Testis (tissue), 2 donors: ENCODE measurements at regions not wholly inside any gene's neighbourhood (a gene's known extent, or its start where the extent isn't known, plus 50 kb on each side); places are given as distances from the start of the nearest gene placed in this dataset.

Source experiments
- DNase-seq: peaks from one replicate; pipeline ENCODE4 v3.0.0-alpha.2; 2019
- H3K27ac ChIP-seq, 2 donors: fragments of 200-600 bp; sonication (generic); one replicate each; pipeline ENCODE4 v1.5.1; 2019
- H3K27me3 ChIP-seq: fragments of 200-600 bp; sonication (generic); one replicate; pipeline ENCODE4 v1.5.1; 2019
- H3K36me3 ChIP-seq: fragments of 200-600 bp; sonication (generic); one replicate; pipeline ENCODE4 v1.5.1; 2017; ENCODE audit warnings: low read depth; ENCODE audit errors: missing control alignments
- H3K4me1 ChIP-seq: fragments of 200-600 bp; sonication (generic); one replicate; pipeline ENCODE4 v1.5.1; 2019
- H3K4me3 ChIP-seq, 2 donors: fragments of 200-600 bp; sonication (generic); one replicate each; pipeline ENCODE4 v1.5.1; 2017 to 2019
- H3K9me3 ChIP-seq: fragments of 200-600 bp; sonication (generic); one replicate; pipeline ENCODE4 v1.5.1; 2017
- POLR2A ChIP-seq: fragments of 450-650 bp; IDR thresholded peaks from one replicate; pipeline ENCODE4 v1.6.1; 2017; ENCODE audit warnings: antibody characterized with exemption, mild to moderate bottlenecking, moderate library complexity
- WGBS, 2 donors: methylation state at CpG; one replicate each; pipeline ENCODE4 v1.1.5; 2018; 5-methylcytosine and 5-hydroxymethylcytosine counted together
- intact Hi-C: fragments of 100-400 bp; cut with DNase I; formaldehyde crosslinking; loops from one replicate; pipeline ENCODE4 v1.15.1; 2023; ENCODE audit warnings: low total_unique reads
- TF ChIP-seq, protein P1 (sequence below), 3 experiments: fragments of 450-650 bp in 2 of 3; fragments of 200-600 bp in 1 of 3; sonication (generic) in 1 of 3; IDR thresholded peaks; one replicate each; pipeline ENCODE4 v1.5.1; 2016 to 2019; ENCODE audit warnings: antibody characterized with exemption in 3 of 3, mild to moderate bottlenecking in 2 of 3, moderate library complexity in 1 of 3

DNA sequence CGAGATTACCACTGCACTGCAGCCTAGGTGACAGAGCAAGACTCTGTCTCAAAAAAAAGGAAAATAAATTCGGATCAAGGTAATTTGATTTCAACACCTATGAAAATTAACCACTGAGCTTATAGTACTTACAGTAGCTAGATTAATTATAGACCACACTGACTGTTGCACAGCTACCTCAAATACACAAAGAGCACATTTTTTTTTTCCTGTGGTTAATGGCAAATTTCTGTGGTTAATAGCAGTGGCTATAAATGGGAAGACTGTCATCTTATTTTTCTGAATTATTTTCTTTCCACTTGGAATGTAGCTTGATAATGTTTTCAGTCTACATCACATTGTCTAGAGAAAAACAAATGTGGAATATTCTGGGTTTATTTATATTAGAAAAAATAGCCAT, 1661.6 kb upstream of the PCDH7 start:
- H3K27me3 ChIP-seq, result no peaks in the 10 kb centered on the region
- 84 to 86% methylated on average over 2 of the region's 2 CpGs for WGBS, 2 donors
- H3K4me3 ChIP-seq, result no peak overlapping the region
- no peak for TF ChIP-seq POLR2A
- TF ChIP-seq, protein P1, sequence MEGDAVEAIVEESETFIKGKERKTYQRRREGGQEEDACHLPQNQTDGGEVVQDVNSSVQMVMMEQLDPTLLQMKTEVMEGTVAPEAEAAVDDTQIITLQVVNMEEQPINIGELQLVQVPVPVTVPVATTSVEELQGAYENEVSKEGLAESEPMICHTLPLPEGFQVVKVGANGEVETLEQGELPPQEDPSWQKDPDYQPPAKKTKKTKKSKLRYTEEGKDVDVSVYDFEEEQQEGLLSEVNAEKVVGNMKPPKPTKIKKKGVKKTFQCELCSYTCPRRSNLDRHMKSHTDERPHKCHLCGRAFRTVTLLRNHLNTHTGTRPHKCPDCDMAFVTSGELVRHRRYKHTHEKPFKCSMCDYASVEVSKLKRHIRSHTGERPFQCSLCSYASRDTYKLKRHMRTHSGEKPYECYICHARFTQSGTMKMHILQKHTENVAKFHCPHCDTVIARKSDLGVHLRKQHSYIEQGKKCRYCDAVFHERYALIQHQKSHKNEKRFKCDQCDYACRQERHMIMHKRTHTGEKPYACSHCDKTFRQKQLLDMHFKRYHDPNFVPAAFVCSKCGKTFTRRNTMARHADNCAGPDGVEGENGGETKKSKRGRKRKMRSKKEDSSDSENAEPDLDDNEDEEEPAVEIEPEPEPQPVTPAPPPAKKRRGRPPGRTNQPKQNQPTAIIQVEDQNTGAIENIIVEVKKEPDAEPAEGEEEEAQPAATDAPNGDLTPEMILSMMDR (IDR thresholded peaks at IDR 0.05), result no peak
- H3K27ac ChIP-seq, result no peak overlapping the region
- no peaks in the 10 kb centered on the region for H3K4me1 ChIP-seq
- DNase-seq, result no peak
- no peaks in the 10 kb centered on the region for H3K9me3 ChIP-seq
- intact Hi-C loops, result no loop called here
- no peaks in the 10 kb centered on the region for H3K36me3 ChIP-seq

DNA sequence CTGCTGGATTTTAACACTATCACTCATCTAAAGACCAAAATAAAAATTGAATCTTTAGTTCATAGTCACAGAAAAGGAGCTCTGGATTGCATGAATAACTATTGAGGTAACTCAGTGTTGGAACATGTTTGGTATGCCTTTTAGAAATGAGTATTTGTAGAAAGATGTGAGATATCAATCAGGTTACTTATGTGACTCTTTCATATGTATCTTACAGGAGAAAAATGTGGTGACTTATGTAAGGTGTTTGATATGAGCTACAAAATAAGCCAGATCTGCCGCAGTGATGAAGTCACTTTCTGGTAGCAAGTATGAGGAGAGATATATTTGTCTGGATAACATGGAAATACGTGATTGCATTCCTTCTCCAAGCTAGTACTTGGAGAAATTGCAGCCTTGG, 1653.3 kb upstream of the PCDH7 start:
- WGBS, 2 donors, result 75 to 86% methylated on average over 2 of the region's 2 CpGs
- H3K27ac ChIP-seq, result no peak overlapping the region
- DNase-seq, result no peak
- no peak for TF ChIP-seq POLR2A
- TF ChIP-seq, protein P1 (IDR thresholded peaks at IDR 0.05), result no peak
- no peak overlapping the region for H3K4me3 ChIP-seq
- no peaks in the 10 kb centered on the region for H3K4me1 ChIP-seq
- no peaks in the 10 kb centered on the region for H3K9me3 ChIP-seq
- no peaks in the 10 kb centered on the region for H3K36me3 ChIP-seq
- intact Hi-C loops, result no loop called here
- no peaks in the 10 kb centered on the region for H3K27me3 ChIP-seq

DNA sequence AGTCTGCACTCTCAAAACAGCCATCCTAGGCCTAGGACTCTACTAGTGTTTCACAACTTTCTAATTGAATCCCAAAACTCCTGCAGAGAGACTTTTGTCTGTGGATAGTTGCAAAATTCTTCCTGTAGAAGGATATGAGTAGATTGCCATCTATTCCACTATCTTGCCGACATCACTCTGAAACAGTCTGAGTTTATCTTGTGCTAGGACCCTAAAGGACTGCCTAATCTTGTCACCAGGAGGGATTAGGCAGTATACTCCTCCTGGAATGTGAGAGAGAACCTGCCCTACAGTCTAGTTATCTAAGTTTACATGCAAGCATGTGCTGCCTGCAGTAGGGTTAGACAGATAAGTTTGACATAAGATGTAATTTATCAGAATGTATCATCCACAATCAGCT, 1646.6 kb upstream of the PCDH7 start:
- H3K9me3 ChIP-seq, result no peaks in the 10 kb centered on the region
- H3K4me3 ChIP-seq, result no peak overlapping the region
- H3K27me3 ChIP-seq, result no peaks in the 10 kb centered on the region
- no peak overlapping the region for H3K27ac ChIP-seq
- H3K36me3 ChIP-seq, result no peaks in the 10 kb centered on the region
- intact Hi-C loops, result no loop called here
- no peaks in the 10 kb centered on the region for H3K4me1 ChIP-seq
- WGBS, 2 donors, result 81 to 91% methylated on average over 1 of the region's 1 CpG
- DNase-seq, result no peak
- TF ChIP-seq, protein P1 (IDR thresholded peaks at IDR 0.05), result no peak
- TF ChIP-seq POLR2A, result no peak

DNA sequence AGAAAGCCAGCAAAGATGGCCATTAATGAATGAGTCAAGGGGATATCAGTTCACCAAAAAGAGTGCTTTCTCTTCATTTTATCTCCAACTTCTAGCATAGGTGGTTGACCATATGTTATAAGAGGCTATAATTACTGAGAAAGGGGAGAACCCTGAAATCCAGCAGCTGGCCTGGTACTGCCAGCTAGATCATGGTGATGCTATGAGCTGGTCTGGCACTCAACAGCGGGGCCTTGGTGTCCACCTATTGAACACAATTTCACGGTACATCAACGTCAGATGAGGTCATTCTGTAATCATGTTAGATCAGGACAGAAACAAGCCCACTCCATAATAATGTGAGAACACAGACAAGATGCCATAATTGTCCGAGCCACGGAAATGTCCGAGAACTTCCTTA, 1644.8 kb upstream of the PCDH7 start:
- TF ChIP-seq, protein P1 (IDR thresholded peaks at IDR 0.05), result no peak
- no peak for TF ChIP-seq POLR2A
- Histone ChIP-seq H3K27ac (no peak overlapping the region), H3K4me1 (no peaks in the 10 kb centered on the region), H3K36me3 (no peaks in the 10 kb centered on the region), H3K4me3 (no peak overlapping the region), H3K9me3 (no peaks in the 10 kb centered on the region), H3K27me3 (no peaks in the 10 kb centered on the region)
- DNase-seq, result no peak
- WGBS, 2 donors, result 74 to 75% methylated on average over 6 of the region's 6 CpGs
- intact Hi-C loops, result no loop called here

DNA sequence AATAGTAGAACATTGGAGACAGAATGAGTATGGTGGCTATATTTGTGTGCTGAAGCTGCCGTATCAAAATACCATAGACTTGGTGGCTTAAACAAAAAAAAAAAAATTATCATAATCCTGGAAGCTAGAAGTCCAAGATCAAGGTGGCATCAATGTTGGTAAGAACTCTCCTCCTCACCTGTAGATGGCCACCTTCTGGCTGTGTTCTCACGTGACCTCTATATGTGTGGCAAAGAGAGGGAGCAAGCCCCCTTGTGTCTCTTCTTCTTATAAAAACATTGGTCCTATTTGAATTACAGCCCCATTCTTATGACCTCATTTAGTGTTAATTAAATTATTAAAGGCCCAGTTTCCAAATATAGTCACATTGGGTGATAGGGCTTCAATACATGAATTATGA, 1640.9 kb upstream of the PCDH7 start:
- 90 to 97% methylated on average over 2 of the region's 2 CpGs for WGBS, 2 donors
- no peak for DNase-seq
- H3K27me3 ChIP-seq, result no peaks in the 10 kb centered on the region
- intact Hi-C loops, result no loop called here
- TF ChIP-seq POLR2A, result no peak
- H3K4me1 ChIP-seq, result no peaks in the 10 kb centered on the region
- H3K36me3 ChIP-seq, result no peaks in the 10 kb centered on the region
- no peaks in the 10 kb centered on the region for H3K9me3 ChIP-seq
- H3K4me3 ChIP-seq, result no peak overlapping the region
- H3K27ac ChIP-seq, result no peak overlapping the region
